Endothelial cell (in vitro differentiated cells): ENCODE measurements at regions not wholly inside any gene's neighbourhood (a gene's known extent, or its start where the extent isn't known, plus 50 kb on each side); places are given as distances from the start of the nearest gene placed in this dataset.

Source experiments
- DNase-seq: peaks from one replicate; pipeline ENCODE4 v3.0.0; 2021; ENCODE audit warnings: low spot score
- H3K27ac Mint-ChIP-seq: one replicate; pipeline ENCODE4 v1.8.0; 2021; ENCODE audit warnings: mixed read lengths, inconsistent platforms; ENCODE audit not compliant: unreplicated experiment
- H3K27me3 Mint-ChIP-seq: one replicate; pipeline ENCODE4 v1.8.0; 2021; ENCODE audit warnings: mild to moderate bottlenecking, moderate library complexity, mixed read lengths, inconsistent platforms; ENCODE audit not compliant: unreplicated experiment
- H3K36me3 Mint-ChIP-seq: one replicate; pipeline ENCODE4 v1.8.0; 2021; ENCODE audit warnings: mild to moderate bottlenecking, low read depth, mixed read lengths, inconsistent platforms; ENCODE audit not compliant: unreplicated experiment
- H3K4me1 Mint-ChIP-seq: one replicate; pipeline ENCODE4 v1.8.0; 2021; ENCODE audit warnings: mild to moderate bottlenecking, mixed read lengths, inconsistent platforms; ENCODE audit not compliant: unreplicated experiment
- H3K4me3 Mint-ChIP-seq: one replicate; pipeline ENCODE4 v1.8.0; 2021; ENCODE audit warnings: mild to moderate bottlenecking, mixed read lengths, inconsistent platforms; ENCODE audit not compliant: unreplicated experiment
- H3K9me3 Mint-ChIP-seq: one replicate; pipeline ENCODE4 v1.8.0; 2021; ENCODE audit warnings: mixed read lengths, inconsistent platforms; ENCODE audit not compliant: unreplicated experiment
- CTCF ChIP-seq: fragments of 200-600 bp; sonication (generic); IDR thresholded peaks from one replicate; pipeline ENCODE4 v1.5.0; 2021; ENCODE audit warnings: antibody characterized with exemption; ENCODE audit not compliant: unreplicated experiment

- DNase-seq = no peak
- Mint-ChIP-seq H3K9me3 (peaks cover 3% of the 10 kb centered on the region), H3K27ac (no peak overlapping the region), H3K4me3 (no peak overlapping the region), H3K27me3 (peaks cover 2% of the 10 kb centered on the region), H3K4me1 (no peaks in the 10 kb centered on the region), H3K36me3 (no peaks in the 10 kb centered on the region)
- no peak for TF ChIP-seq CTCF
Observed at GRCh38 chr2:67660015-67660602, 263.0 kb downstream of the ETAA1 start.

- H3K9me3 Mint-ChIP-seq = no peaks in the 10 kb centered on the region
- H3K27ac Mint-ChIP-seq = no peak overlapping the region
- no peak overlapping the region for H3K4me3 Mint-ChIP-seq
- no peak for TF ChIP-seq CTCF
- H3K36me3 Mint-ChIP-seq = no peaks in the 10 kb centered on the region
- DNase-seq = no peak
- H3K4me1 Mint-ChIP-seq = no peaks in the 10 kb centered on the region
- peaks cover 2% of the 10 kb centered on the region for H3K27me3 Mint-ChIP-seq
Observed at GRCh38 chr2:67660871-67661270, 263.7 kb downstream of the ETAA1 start.

- Mint-ChIP-seq H3K27ac (no peak overlapping the region), H3K36me3 (no peaks in the 10 kb centered on the region), H3K4me3 (no peak overlapping the region), H3K27me3 (peaks cover 2% of the 10 kb centered on the region), H3K4me1 (no peaks in the 10 kb centered on the region), H3K9me3 (no peaks in the 10 kb centered on the region)
- TF ChIP-seq CTCF = no peak
- DNase-seq = no peak
Observed at GRCh38 chr2:67662222-67662621, 265.1 kb downstream of the ETAA1 start.

- no peak for TF ChIP-seq CTCF
- no peaks in the 10 kb centered on the region for H3K4me1 Mint-ChIP-seq
- no peak overlapping the region for H3K4me3 Mint-ChIP-seq
- H3K27ac Mint-ChIP-seq = no peak overlapping the region
- H3K9me3 Mint-ChIP-seq = no peaks in the 10 kb centered on the region
- H3K36me3 Mint-ChIP-seq = no peaks in the 10 kb centered on the region
- peaks cover 2% of the 10 kb centered on the region for H3K27me3 Mint-ChIP-seq
- DNase-seq = no peak
Observed at GRCh38 chr2:67663776-67664175, 266.6 kb downstream of the ETAA1 start.

- Mint-ChIP-seq H3K27me3 (no peaks in the 10 kb centered on the region), H3K36me3 (no peaks in the 10 kb centered on the region), H3K27ac (no peak overlapping the region), H3K4me1 (no peaks in the 10 kb centered on the region), H3K4me3 (no peak overlapping the region), H3K9me3 (no peaks in the 10 kb centered on the region)
- no peak for DNase-seq
- no peak for TF ChIP-seq CTCF
Observed at GRCh38 chr2:67666386-67667053, 269.4 kb downstream of the ETAA1 start.
